ENCODE measurements at regions not wholly inside any gene's neighbourhood (a gene's known extent, or its start where the extent isn't known, plus 50 kb on each side); places are given as distances from the start of the nearest gene placed in this dataset.

GRCh38 chr14:37874429-37875109, 279.1 kb downstream of the TTC6 start (continued):
- TF ChIP-seq ZNF318 (CRISPR knock-in tag; IDR thresholded peaks at IDR 0.05) (peak; percentile 94), ZNF263 (CRISPR knock-in tag; IDR thresholded peaks at IDR 0.05) (peak; percentile 86), GRHL1 (CRISPR knock-in tag; conservative IDR thresholded peaks at IDR 0.05) (no peak), NCOA5 (CRISPR knock-in tag; IDR thresholded peaks at IDR 0.05) (no peak), PCBP1 (IDR thresholded peaks at IDR 0.05; ENCODE audit: borderline replicate concordance, low read depth, low read length) (no peak), YEATS4 (CRISPR knock-in tag; IDR thresholded peaks at IDR 0.05; ENCODE audit: borderline replicate concordance) (no peak), ZNF33A (CRISPR knock-in tag; IDR thresholded peaks at IDR 0.05; ENCODE audit: borderline replicate concordance) (no peak), TRIM22 (IDR thresholded peaks at IDR 0.05) (no peak), CENPT (CRISPR knock-in tag; IDR thresholded peaks at IDR 0.05; ENCODE audit: low read depth) (no peak), ZBTB43 (CRISPR knock-in tag; conservative IDR thresholded peaks at IDR 0.05) (no peak), ZUFSP (CRISPR knock-in tag; IDR thresholded peaks at IDR 0.05; ENCODE audit: borderline replicate concordance) (no peak), ZNF629 (CRISPR knock-in tag; conservative IDR thresholded peaks at IDR 0.05) (no peak), ZFP41 (CRISPR knock-in tag; IDR thresholded peaks at IDR 0.05; ENCODE audit: borderline replicate concordance) (peak; percentile 77; the same call in 1 of the 2 replicates), TMF1 (CRISPR knock-in tag; IDR thresholded peaks at IDR 0.05; ENCODE audit: low read depth) (no peak), NFYB (CRISPR knock-in tag; IDR thresholded peaks at IDR 0.05) (peak; percentile 50)
